SJCRH30 (cell line): ENCODE measurements at regions not wholly inside any gene's neighbourhood (a gene's known extent, or its start where the extent isn't known, plus 50 kb on each side); places are given as distances from the start of the nearest gene placed in this dataset.

ENCODE experiments used
- DNase-seq, 2 experiments: peaks; one replicate each; pipeline ENCODE4 v3.0.0-alpha.2; 2015 to 2020
- H3K27ac ChIP-seq: fragments of 250-450 bp; sonication (Bioruptor Pico); 2 replicates; pipeline ENCODE4 v1.5.1; 2020; ENCODE audit warnings: mild to moderate bottlenecking, moderate library complexity
- H3K27me3 ChIP-seq: fragments of 250-450 bp; sonication (Bioruptor Pico); 2 replicates; pipeline ENCODE4 v1.5.1; 2020; ENCODE audit warnings: mild to moderate bottlenecking, moderate library complexity
- H3K36me3 ChIP-seq: fragments of 250-450 bp; sonication (Bioruptor Pico); 2 replicates; pipeline ENCODE4 v1.5.1; 2020; ENCODE audit warnings: mild to moderate bottlenecking, moderate library complexity
- H3K4me1 ChIP-seq: fragments of 250-450 bp; sonication (Bioruptor Pico); 2 replicates; pipeline ENCODE4 v1.5.1; 2020; ENCODE audit warnings: mild to moderate bottlenecking, moderate library complexity
- H3K4me3 ChIP-seq: fragments of 250-450 bp; sonication (Bioruptor Pico); 2 replicates; pipeline ENCODE4 v1.5.1; 2020; ENCODE audit warnings: mild to moderate bottlenecking, moderate library complexity
- H3K9me3 ChIP-seq: fragments of 250-450 bp; sonication (Bioruptor Pico); replicated peaks from 2 replicates; pipeline ENCODE4 v1.5.1; 2020; ENCODE audit warnings: mild to moderate bottlenecking, moderate library complexity

DNA sequence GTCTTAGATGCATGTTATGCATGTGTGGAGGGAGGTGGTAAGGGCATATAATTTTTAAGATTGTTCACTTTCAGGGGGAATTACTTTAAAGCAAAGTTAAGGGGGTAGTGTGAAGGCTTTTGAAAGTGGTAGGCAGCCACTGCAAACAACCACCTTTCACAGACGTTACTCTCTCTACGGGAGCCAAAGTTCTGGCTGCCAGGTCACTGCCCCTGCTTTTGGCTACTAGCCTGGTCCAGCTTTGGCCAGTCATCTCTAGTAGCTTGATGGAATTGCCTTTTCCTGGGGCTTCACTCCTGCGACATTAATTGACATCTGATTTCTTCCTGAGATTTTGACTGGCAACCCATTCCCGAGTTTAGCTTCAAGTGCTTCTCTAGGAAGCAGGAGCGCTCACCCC, 397.5 kb downstream of the CDH11 start:
- Histone ChIP-seq H3K4me3 (no peak overlapping the region), H3K36me3 (no peaks in the 10 kb centered on the region), H3K9me3 (no peaks in the 10 kb centered on the region), H3K27ac (no peak overlapping the region), H3K4me1 (no peaks in the 10 kb centered on the region), H3K27me3 (no peaks in the 10 kb centered on the region)
- DNase-seq: no peak

DNA sequence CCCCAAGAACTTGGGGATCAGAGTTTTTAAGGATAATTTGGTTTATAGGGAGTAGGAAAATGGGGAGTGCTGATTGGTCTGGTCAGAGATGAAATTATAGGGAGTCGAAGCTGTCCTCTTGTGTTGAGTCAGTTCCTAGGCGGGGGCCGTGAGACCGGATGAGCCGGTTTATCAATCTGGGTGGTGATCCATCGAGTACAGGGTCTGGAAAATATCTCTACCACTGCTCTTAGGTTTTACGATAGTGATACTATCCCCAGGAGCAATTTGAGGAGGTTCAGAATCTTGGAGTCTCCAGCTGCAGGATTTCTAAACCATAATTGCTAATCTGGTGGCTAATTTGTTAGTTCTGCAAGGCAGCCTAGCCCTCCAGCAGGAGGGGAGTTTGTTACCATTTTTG, 403.4 kb downstream of the CDH11 start:
- DNase-seq: no peak
- Histone ChIP-seq H3K36me3 (no peaks in the 10 kb centered on the region), H3K9me3 (no peaks in the 10 kb centered on the region), H3K4me1 (no peaks in the 10 kb centered on the region), H3K4me3 (no peak overlapping the region), H3K27ac (no peak overlapping the region), H3K27me3 (no peaks in the 10 kb centered on the region)

DNA sequence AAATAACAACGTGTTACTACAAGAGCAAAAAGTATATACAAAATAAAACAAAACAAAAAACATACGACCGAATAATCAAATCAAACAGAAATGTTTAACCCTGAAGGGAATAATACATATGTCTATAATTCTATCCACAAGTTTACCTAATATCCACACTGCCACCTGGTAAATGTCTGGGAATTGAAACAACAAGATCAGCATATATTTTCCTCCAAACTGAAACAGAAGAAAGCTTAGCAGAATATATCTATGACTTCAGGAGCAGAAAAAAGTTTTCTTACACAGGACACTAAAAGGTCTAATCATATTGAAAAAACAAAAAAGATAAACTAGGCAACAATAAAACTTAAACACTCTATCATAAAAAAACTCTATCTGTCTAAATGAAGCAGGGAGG, 404.0 kb downstream of the CDH11 start:
- Histone ChIP-seq H3K4me1 (no peaks in the 10 kb centered on the region), H3K27ac (no peak overlapping the region), H3K4me3 (no peak overlapping the region), H3K27me3 (no peaks in the 10 kb centered on the region), H3K9me3 (no peaks in the 10 kb centered on the region), H3K36me3 (no peaks in the 10 kb centered on the region)
- no peak for DNase-seq

DNA sequence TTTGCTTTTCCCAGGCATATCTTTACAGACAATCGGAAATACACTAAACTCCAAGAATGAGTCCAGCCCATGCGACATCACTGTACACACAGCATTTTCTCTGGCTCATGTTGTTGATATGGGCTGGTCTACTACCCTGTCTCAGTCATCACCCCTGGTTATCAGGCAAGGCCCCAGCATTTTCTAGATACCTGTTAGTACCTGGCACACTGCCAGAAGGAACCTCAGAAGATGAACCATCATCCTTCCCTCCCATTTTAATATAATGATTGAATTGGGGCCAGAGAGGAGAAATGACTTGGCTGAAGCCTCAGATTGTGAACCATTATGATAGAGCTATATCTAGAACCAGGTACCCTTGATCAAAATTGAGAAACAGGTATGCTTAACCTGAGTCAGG, 406.2 kb downstream of the CDH11 start:
- DNase-seq: no peak
- Histone ChIP-seq H3K36me3 (no peaks in the 10 kb centered on the region), H3K4me3 (no peak overlapping the region), H3K9me3 (no peaks in the 10 kb centered on the region), H3K27ac (no peak overlapping the region), H3K27me3 (no peaks in the 10 kb centered on the region), H3K4me1 (no peaks in the 10 kb centered on the region)

DNA sequence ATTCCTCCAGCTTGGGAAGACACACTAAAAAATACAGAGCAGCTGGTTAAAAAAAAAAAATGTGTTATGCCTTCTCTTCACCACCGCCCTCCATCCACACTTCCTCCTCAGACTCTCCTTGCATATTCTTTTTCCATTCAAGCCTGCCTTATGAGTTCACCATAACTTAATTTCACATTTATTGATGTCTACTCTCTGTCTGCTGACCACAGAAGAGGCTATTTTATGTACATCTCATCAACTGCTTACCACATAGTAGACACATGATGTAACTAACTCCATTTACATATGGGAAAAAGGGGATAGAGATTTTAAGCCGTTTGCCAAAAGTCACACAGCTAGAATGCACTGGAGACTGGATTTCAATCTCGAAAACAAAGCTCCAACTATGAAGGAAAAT, 409.8 kb downstream of the CDH11 start:
- Histone ChIP-seq H3K4me3 (no peak overlapping the region), H3K27ac (no peak overlapping the region; the same call in 1 of the 2 replicates), H3K36me3 (no peaks in the 10 kb centered on the region), H3K27me3 (no peaks in the 10 kb centered on the region), H3K4me1 (no peaks in the 10 kb centered on the region), H3K9me3 (no peaks in the 10 kb centered on the region)
- DNase-seq: no peak

DNA sequence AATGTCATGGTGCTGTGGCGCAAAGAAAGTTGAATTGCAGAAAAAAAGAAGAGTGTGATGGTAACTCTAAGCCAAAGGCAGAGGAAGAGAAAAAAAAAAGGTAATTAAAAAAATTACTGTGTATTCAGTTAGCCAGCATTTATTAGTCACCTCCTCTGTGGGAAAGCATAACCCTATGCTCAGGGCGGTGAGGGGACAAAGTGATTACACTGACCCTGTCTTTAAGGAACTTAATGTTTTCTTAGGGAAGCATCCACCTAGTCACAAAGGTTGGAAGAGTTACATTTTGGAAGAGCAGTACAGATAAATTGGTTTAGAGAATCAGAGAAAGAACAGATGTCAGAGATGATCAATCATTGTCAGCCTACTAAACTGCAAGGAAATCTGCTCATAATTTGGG, 410.3 kb downstream of the CDH11 start:
- H3K4me3 ChIP-seq: no peak overlapping the region
- H3K27ac ChIP-seq: no peak overlapping the region; the same call in 1 of the 2 replicates
- H3K9me3 ChIP-seq: no peaks in the 10 kb centered on the region
- DNase-seq: peak in 1 of 2 experiments; percentile 11
- no peaks in the 10 kb centered on the region for H3K4me1 ChIP-seq
- no peaks in the 10 kb centered on the region for H3K36me3 ChIP-seq
- no peaks in the 10 kb centered on the region for H3K27me3 ChIP-seq

DNA sequence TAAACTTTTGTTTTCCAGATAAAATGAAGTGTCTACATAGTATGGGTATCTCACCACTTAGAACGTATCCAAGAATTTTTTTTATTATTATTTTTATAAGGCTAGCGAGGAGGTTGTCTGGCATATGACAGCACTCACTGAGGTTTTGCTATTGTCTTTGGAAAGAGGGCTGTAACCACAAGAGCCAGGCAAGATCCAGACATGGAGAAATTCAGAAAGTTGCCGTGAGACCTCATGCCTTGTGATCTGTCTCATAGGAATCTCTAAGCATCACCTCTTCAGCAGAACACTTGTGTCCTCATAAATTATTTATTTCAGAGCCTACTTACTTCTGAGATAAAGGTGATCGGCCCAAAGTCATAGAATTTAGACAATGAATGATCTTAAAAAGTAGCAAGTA, 410.8 kb downstream of the CDH11 start:
- Histone ChIP-seq H3K36me3 (no peaks in the 10 kb centered on the region), H3K27ac (no peak overlapping the region), H3K9me3 (no peaks in the 10 kb centered on the region), H3K27me3 (no peaks in the 10 kb centered on the region), H3K4me1 (no peaks in the 10 kb centered on the region), H3K4me3 (no peak overlapping the region)
- no peak for DNase-seq

DNA sequence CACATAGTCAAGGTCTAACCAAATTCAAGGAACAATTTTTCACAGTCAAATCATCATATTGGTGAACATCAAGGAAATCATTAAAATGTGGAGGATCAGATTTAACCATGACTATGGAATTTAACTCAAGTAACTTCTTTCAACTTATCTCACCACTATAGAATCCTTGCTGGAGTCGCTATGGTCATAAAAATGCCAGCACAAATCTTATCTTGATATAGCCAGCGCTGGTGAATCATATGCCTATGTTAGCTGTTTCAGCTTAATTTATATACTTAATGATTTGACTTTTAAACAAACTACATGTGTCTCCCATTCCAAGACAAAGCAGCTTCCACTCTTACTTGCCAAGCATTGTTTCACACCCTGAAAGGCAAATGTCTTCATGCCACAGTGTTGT, 416.4 kb downstream of the CDH11 start:
- Histone ChIP-seq H3K36me3 (no peaks in the 10 kb centered on the region), H3K4me3 (no peak overlapping the region), H3K27me3 (no peaks in the 10 kb centered on the region), H3K27ac (no peak overlapping the region), H3K4me1 (no peaks in the 10 kb centered on the region), H3K9me3 (no peaks in the 10 kb centered on the region)
- DNase-seq: no peak

DNA sequence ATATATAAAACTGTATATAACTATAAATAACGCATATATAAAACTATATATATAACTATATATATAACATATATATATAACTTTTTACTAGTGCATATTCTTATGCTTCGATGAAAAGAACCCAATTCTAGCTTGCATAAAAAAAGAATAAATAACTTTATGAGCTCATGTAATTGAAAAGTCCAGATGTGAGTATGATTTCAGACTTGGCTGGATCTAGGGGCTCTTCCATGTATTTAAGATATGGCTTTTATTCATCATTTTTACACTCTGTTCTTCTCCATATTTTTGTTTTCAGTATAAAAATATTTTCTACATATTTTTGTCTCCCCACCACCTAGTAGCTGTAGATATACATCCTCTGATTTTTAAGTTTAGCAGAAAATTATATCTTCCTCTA, 417.5 kb downstream of the CDH11 start:
- Histone ChIP-seq H3K9me3 (no peaks in the 10 kb centered on the region), H3K27me3 (no peaks in the 10 kb centered on the region), H3K27ac (no peak overlapping the region), H3K36me3 (no peaks in the 10 kb centered on the region), H3K4me1 (no peaks in the 10 kb centered on the region), H3K4me3 (no peak overlapping the region)
- DNase-seq: no peak

DNA sequence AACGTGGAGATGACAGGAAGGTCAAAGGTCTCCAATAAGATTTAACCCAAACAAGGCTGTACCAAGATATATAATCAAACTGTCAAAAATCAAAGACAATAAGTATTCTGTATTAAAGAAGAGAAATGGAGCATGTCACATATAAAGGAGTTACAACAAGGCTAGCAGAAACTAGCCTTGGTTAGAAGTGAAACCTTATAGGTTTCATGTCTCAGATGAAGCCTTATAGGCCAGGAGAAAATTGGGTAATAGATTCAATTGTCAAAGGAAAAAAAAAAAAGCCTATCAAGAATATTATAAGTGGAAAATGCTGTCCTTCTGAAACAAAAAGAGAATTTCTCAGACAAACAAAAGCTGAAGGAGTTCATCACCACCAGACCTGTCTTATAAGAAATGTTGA, 419.4 kb downstream of the CDH11 start:
- no peak overlapping the region for H3K27ac ChIP-seq
- no peaks in the 10 kb centered on the region for H3K36me3 ChIP-seq
- H3K27me3 ChIP-seq: no peaks in the 10 kb centered on the region
- no peak overlapping the region for H3K4me3 ChIP-seq
- no peaks in the 10 kb centered on the region for H3K4me1 ChIP-seq
- no peaks in the 10 kb centered on the region for H3K9me3 ChIP-seq
- no peak for DNase-seq

DNA sequence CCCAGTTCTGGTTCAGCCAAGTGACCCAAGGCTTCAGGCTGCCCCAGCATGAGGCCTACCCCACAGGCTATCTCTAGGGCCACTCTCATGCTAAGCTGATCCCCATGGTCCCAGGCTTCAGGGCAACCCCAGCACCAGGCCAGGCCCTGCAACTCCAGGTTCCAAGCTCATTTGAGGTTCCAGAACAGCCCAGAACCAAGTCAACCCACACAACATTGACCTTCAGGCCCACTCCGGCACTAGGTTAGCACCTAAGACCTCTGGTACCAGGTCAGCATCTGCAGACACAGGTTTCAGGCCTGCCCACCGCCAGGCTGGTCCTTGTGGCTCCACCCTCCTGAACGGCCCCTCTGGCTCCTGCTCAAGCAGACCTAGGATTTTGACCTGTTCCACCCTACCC, 421.2 kb downstream of the CDH11 start:
- Histone ChIP-seq H3K27me3 (no peaks in the 10 kb centered on the region), H3K4me3 (no peak overlapping the region), H3K4me1 (no peaks in the 10 kb centered on the region), H3K36me3 (no peaks in the 10 kb centered on the region), H3K9me3 (no peaks in the 10 kb centered on the region), H3K27ac (no peak overlapping the region)
- no peak for DNase-seq

DNA sequence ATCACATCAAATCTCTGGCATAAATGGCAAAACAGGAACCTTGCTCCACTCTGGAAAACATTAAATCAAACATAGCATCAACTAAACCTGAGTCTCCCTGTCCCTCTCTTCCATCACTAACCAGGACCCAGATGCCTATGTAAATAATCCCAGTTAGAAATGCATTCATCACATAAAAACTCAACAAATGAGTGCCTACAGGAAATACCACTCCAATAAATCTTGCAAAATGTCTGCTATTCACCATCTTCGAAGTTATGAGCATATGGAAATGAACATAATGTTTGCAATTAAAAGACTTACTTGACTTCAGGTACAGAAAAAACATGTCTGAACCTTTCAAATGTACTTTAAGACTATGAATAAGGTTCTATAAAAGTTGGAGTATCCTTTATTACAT, 425.0 kb downstream of the CDH11 start:
- no peaks in the 10 kb centered on the region for H3K9me3 ChIP-seq
- H3K4me1 ChIP-seq: no peaks in the 10 kb centered on the region
- H3K4me3 ChIP-seq: no peak overlapping the region
- H3K36me3 ChIP-seq: no peaks in the 10 kb centered on the region
- no peak overlapping the region for H3K27ac ChIP-seq
- no peak for DNase-seq
- H3K27me3 ChIP-seq: no peaks in the 10 kb centered on the region

DNA sequence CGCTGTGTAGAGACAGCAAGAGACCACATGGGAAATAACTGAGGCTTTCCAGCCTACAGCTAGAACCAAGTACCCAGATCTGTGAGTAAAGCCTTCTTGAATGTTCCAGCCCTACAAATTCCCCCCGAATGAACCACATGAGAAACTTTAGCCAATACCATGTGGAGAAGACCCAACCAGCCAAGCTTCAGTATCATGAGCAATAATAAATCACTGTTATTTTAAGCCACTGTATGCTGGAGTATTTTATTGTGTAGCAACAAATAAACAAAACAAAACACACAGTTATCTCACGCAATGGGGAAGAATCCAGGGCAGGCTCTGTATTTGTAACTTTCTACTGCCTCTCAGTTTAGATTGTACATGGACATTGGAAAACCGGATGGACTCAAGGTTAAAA, 426.2 kb downstream of the CDH11 start:
- no peak overlapping the region for H3K27ac ChIP-seq
- H3K9me3 ChIP-seq: no peaks in the 10 kb centered on the region
- no peaks in the 10 kb centered on the region for H3K4me1 ChIP-seq
- H3K36me3 ChIP-seq: no peaks in the 10 kb centered on the region
- no peak overlapping the region for H3K4me3 ChIP-seq
- DNase-seq: no peak
- no peaks in the 10 kb centered on the region for H3K27me3 ChIP-seq

DNA sequence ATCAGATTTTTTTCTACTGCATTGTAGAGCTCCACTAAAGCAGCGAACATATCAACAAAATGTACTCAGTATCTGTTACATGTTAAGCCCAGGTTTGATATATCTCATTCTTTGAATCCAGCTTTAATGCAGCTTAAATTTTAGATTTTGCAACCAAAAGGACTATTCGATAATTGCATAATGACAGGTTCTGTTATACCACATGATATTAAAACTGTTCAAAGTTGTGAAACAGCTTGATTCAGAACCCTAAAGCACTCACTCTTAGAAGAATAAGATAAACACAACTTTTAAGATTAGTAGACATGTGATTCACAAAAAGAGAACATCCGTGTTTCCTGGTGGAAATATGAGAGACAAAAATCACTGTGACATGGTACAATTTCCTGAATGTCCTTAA, 427.9 kb downstream of the CDH11 start:
- Histone ChIP-seq H3K4me1 (no peaks in the 10 kb centered on the region), H3K9me3 (no peaks in the 10 kb centered on the region), H3K4me3 (no peak overlapping the region), H3K36me3 (no peaks in the 10 kb centered on the region), H3K27ac (no peak overlapping the region), H3K27me3 (no peaks in the 10 kb centered on the region)
- DNase-seq: no peak

DNA sequence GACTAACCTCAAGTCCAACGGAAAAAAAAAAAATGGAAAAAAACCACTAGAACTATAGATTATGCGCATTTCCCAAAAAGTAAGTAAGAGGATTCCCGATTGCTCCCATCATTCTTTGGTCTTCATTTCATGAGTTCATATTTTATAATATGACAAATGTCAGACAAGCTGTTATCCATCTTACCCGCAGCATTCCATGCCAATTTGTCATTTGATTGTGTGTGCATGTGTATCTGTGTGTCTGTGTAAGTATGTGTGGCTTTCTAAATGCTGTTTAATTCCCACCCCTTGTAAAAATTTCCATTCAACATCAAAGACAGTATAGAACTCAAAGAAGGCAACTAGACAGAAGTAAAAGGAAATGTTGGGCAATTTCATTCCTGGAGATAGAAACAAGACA, 434.1 kb downstream of the CDH11 start:
- Histone ChIP-seq H3K36me3 (no peaks in the 10 kb centered on the region), H3K4me1 (no peaks in the 10 kb centered on the region), H3K27me3 (no peaks in the 10 kb centered on the region), H3K27ac (no peak overlapping the region), H3K4me3 (no peak overlapping the region), H3K9me3 (no peaks in the 10 kb centered on the region)
- DNase-seq: no peak

DNA sequence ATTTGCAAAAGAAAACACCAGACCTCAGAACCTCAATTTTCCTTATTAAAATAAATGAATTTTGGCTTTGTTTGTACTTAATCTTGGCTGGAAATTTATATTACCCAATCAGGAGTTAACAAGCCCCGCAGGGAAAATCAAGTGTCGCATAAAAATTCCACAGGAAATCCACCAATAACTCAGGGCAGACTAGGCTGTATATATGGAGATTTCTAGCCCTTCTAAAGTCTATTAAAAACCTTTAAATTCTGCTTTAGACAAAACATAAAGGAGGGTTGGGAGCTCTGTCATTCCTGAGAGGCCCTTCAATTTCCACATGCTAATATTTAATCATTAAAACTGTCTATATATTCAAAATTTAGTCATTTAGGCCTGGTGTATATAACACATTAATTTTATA, 434.7 kb downstream of the CDH11 start:
- H3K27ac ChIP-seq: no peak overlapping the region
- no peaks in the 10 kb centered on the region for H3K9me3 ChIP-seq
- H3K4me3 ChIP-seq: no peak overlapping the region
- H3K4me1 ChIP-seq: no peaks in the 10 kb centered on the region
- H3K36me3 ChIP-seq: no peaks in the 10 kb centered on the region
- H3K27me3 ChIP-seq: no peaks in the 10 kb centered on the region
- no peak for DNase-seq
